CD1c-positive myeloid dendritic cell (primary cell): ENCODE measurements at regions not wholly inside any gene's neighbourhood (a gene's known extent, or its start where the extent isn't known, plus 50 kb on each side); places are given as distances from the start of the nearest gene placed in this dataset.
A peak's percentile ranks its signal among the peaks of the same experiment; 100 is the strongest.

Experiments used
- DNase-seq: peaks from one replicate; pipeline ENCODE4 v3.0.0-alpha.2; 2016; ENCODE audit errors: extremely low spot score

DNA sequence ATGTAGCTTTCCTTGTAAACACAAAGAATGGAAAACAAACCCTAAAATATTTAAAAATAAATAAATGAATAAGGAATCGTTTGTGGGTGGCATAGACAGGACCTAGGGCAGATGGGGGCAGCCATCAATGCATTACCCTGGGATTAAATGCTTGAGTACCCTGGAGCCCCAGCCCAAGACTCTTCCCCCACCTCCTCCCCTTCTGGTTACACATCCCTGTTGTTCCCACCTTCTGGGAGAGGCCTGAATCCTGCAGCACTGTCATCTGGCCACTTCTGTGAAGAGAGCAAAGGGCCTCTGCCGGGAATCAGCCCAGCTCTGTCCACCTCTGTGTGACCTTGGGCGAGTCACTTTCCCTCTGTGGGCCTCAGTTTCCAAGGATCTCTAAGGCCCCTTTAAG is 61.6 kb upstream of the COL13A1 start:
- no peak for DNase-seq

DNA sequence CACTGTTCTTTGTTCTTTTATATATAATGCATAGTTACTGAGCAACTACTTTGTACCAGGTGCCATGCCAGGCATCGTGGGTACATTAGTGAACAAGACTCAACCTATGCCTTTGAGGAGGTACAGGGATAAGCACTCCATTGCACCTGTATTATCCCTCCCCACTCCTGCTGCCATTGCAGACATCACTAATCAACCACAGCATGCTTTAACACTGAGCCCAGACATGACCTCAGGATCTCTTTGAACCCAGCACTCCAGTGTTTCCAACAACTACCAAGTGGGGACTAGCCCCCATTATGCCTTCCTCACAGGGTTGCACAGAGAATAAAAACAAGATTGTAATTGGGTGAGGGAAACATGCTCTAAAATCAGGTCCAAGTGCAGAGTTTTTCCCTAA is 60.5 kb upstream of the COL13A1 start:
- DNase-seq: no peak

DNA sequence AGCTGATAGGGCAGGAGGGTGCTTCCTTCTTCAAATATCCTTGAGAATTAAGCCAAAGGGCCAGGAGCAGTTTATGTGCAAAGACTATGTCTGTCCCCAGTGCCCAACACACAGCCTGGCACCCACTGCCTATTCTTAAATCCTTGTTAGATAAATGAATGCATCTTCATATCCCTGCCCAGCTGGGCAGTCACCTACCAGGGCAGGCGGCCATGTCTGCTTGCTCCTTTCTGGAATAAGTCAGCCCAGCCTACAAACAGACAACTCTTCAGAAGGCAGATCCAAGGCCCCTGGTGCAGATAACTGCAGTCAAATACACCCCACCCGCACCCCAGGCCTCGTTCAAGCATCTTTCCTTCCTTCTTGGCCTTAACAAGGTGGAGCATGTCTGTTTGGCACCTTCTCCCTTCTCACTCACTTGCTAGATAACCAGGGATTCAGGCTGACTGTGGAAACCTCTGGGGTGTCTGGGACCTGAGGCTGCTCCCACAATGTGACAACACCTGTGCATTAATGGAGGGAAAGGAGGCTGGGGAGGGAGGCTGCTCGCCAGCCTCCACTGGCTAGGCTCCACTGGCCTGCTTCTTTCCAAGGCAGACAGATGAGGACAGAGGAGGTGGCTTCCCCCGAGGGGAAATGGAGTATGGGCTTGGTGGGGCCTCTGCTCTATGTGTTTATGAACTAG is 59.9 kb upstream of the COL13A1 start:
- no peak for DNase-seq

DNA sequence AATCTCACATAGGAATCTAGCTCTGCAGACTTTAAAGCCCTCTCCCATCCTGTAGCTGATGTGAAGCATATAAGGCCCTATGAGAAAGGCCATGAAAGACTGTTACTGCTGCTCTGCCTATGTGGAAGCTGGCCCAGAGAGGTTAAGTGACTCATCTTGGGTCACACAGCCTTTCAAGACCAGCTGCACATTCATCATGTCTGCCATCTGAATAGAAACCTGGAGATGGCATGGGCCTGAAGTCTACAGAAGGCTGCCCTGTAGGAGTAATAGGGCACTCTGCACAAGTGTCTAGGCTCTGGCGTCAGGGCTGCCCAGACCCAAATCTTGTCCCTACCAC is 59.4 kb upstream of the COL13A1 start:
- DNase-seq: no peak

DNA sequence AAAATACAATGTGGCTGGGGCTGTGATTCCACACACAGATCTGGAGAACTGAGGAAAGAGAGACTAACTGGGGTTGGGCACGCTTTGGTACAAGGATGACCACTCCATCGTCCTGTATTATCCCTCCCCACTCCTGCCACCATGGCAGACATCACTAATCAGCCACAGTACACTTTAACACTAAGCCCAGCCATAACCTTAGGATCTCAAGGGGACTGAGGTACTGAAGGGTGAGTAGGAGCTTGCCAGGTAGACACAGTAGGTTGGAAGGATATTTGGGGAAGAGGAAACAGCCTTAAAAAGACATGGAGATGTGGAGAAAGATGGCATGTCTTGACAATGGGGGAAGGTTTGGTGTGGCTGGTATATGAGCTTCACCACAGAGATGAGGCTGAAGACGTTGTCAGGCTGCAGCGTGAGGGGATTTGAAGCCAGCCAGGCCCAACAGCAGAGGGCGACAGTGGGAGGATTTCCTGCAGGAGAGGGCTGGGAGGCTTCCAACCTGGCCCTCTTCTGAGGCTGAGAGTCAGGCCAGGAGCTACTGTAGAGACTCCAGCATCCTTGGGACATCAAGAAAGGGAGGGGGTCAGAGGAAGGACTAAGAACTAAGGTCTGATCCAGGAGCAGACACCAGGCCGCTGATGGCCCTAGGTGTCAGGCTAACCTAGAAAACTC is 58.6 kb upstream of the COL13A1 start:
- peak; percentile 8 for DNase-seq

DNA sequence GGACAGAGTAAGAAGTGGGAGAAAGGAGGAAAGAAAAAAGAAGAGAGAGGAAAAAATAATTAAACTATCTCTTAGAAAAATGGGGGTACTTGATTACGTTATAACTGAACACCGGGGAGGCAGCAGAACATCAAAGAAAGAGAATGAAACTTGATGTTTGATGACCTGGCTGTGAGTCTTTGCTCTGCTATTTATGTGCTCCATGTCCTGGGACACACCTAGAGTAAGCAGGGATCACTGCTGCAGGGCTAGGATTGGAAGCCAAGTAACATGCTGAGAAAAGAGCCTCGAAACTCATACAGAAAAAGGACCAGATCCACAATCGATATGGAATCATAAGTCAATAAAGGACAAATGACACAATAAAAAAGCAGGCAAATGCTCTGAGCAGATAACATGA is 56.7 kb upstream of the COL13A1 start:
- DNase-seq: no peak

DNA sequence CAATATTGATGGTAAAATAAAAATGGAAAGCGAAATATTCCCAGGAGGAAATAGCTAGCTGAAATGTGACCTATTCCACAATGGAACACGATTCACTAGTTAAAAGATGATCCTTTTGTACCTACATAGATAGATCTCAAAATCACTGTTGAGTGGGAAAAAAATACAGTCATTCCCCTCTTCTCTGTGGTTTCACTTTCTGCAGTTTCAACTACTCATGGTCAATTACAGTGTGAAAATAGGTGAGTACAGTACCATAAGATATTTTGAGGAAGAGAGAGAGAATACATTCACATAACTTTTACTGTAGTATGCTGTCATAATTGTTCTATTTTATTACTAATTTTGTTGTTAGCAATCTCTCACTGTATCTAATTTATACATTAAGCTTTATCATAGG is 56.0 kb upstream of the COL13A1 start:
- no peak for DNase-seq

DNA sequence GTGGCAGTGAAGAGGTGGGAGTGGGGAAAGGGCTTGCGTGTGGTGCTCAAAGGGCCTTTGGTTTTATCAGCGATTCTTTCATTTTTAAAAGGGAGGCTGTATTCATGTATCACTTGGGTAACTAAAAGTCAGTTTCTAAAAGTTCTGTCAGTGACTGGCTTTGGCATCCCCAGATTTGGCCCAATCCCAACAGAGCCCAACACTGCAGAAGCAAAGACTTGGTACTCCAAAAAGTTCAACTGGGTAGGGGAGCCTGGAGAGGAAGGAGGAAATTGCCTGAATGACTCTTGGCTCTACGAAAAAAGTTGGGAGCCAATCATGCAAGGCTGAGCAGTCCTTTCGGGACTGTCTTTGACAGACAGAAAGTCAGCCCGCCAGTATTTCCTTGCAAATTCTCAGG is 54.5 kb upstream of the COL13A1 start:
- no peak for DNase-seq

DNA sequence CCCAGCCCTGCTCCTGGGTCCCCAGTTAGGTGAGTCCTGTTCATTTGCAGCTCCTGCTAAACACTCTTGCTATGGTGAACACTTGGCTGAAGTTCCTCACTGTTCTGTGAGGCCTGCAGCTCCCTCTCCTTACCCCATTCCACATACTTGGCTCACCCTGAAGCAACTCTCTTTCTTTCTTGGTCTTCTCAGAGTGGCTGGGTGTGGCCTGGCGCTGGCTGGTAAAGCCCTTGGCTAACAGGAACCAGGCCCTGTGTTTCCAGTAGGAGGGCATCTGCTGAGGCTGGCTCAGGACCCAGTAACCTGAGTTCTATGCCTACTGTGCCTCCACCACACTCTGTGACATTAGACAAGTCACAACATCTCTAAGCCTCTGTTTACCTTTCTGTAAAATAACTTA is 53.1 kb upstream of the COL13A1 start:
- DNase-seq: no peak

DNA sequence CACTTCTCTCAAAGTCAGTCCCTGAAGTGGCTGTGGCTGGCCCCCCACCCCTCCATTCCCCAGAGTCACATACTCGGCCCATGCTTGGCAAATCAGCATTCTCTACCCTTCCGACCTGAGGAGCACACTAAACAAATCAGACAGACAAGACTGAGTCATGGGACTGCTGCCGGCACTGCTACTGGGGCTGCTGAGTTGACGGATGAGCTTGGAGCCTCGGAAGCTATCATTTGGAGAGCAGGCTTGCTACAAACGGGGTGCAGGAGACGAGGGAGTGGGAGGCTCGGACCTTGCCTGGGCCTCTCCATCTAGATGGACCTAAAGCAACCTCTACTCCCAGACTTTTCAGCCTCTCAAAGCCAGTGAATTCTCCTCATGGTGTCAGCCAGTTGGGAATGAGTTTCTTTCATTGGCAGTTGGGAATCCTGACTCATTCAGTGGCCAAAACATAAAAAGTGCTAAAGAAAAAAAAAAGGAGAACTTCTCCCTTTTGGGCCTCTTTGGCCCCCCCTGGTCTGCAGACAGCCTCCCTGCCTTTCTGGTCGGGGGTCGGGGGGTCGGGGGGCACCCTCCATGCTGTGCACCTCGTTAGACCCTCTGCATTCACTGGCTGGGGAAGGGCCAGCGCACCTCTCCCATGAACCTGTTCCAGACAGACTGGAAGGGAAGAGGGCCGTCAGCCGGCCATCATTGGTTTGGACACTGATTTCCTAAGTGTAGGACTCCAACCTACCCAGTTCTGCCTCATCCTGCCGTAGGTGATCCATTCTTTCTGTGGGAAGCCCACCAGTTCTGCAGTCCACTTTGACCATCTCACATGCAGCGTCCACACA is 52.3 kb upstream of the COL13A1 start:
- DNase-seq: no peak

DNA sequence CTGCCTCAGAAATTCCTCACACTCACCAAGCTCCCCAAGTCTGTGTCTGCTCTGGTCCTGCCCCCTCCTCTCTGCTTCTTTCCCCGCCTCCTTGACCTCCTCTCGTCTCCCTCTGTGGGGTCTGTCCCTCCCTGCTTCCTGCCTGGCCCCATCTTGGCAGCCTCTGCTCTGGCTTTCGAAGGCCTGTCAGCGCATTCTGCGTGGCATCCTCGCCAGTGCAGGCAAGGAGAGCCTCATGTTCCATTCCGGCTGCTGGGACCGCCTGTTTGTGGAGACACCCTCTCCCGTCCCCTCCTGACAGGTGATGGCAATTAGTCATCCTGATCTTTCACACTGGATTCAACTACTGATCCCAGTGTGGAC is 51.7 kb upstream of the COL13A1 start:
- no peak for DNase-seq

DNA sequence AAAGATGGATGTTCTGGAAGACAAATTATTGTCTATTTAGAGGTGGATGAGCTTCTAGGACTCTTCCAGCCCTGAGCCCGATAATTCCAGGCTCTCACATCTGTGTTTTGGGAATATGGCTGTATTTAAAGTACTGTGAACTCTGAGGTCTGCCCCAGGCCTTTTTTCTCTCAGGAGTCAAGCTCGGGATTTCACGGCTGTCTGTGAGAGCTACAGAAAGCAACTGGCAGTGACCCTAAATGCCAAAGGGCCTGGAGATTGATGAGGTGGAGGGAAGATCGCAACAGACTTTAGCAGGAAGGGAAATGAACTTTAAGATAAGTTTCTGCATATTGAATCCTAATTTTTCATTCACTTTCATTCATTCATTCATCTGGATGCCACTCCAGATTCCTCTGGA is 51.0 kb upstream of the COL13A1 start:
- DNase-seq: no peak

DNA sequence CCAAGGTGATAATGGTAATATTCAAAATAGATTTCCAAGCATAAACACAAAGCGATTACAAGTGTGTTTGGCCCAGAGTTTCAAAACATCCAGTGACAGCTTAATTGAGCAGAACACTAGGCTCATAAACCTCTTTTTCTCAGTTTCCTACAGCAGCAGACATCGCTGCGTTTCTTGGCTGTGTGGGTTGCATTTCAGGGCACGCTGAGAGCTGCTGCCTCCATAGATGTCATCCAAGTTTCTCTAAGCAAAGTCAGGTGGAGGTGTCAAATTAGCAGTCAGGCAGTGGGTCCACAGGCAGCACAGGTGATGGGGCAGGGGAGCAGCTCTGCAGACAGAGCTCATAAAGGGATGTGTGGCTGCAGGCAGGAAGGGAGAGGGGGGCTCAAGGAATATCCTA is 50.5 kb upstream of the COL13A1 start:
- DNase-seq: no peak
